ENCODE measurements at regions not wholly inside any gene's neighbourhood (a gene's known extent, or its start where the extent isn't known, plus 50 kb on each side); places are given as distances from the start of the nearest gene placed in this dataset.

DNA sequence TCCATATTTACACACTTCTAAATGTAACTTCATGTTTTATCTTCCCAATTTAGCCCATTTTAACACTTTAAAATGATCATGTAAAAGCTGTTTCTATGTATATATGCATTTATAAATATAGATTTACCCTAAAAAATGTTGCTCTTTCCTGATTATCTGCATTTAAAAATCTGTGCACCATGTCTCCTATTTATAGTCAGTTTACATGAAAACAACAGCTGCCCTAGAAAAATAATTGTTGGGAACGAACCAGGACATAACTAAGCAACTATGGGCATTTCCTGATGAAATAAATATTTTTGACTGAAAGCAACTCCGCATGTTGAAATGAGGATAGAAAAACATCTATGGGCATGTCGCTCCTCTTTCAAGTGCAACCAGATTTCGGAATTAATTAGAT is 1368.2 kb downstream of the FAM181B start:
- TF ChIP-seq, protein P1, sequence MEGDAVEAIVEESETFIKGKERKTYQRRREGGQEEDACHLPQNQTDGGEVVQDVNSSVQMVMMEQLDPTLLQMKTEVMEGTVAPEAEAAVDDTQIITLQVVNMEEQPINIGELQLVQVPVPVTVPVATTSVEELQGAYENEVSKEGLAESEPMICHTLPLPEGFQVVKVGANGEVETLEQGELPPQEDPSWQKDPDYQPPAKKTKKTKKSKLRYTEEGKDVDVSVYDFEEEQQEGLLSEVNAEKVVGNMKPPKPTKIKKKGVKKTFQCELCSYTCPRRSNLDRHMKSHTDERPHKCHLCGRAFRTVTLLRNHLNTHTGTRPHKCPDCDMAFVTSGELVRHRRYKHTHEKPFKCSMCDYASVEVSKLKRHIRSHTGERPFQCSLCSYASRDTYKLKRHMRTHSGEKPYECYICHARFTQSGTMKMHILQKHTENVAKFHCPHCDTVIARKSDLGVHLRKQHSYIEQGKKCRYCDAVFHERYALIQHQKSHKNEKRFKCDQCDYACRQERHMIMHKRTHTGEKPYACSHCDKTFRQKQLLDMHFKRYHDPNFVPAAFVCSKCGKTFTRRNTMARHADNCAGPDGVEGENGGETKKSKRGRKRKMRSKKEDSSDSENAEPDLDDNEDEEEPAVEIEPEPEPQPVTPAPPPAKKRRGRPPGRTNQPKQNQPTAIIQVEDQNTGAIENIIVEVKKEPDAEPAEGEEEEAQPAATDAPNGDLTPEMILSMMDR (IDR thresholded peaks at IDR 0.05; ENCODE audit: low read depth, low read length, poor library complexity, severe bottlenecking) = no peak
- no peak for TF ChIP-seq EZH2phosphoT487 (IDR thresholded peaks at IDR 0.05; ENCODE audit: borderline replicate concordance, low read length)
